Activated T-helper 2 cell treated with anti-CD3 and anti-CD28 coated beads, Interferon-gamma antibody, Interleukin-2, Interleukin-4, amounts not matched to agents 10 μg/mL and 5 μg/mL and 100 μg/mL, durations not matched to agents 14 hours and 24 hours and 36 hours (primary cell): ENCODE measurements at regions not wholly inside any gene's neighbourhood (a gene's known extent, or its start where the extent isn't known, plus 50 kb on each side); places are given as distances from the start of the nearest gene placed in this dataset.

Source experiments
- DNase-seq: peaks from one replicate; pipeline ENCODE4 v3.0.0; 2021; ENCODE audit warnings: low spot score
- H3K27ac Mint-ChIP-seq: one replicate; pipeline ENCODE4 v1.8.0; 2021; ENCODE audit warnings: mixed read lengths
- H3K27me3 Mint-ChIP-seq: one replicate; pipeline ENCODE4 v1.8.0; 2021; ENCODE audit warnings: low read depth, mixed read lengths
- H3K36me3 Mint-ChIP-seq: one replicate; pipeline ENCODE4 v1.8.0; 2021; ENCODE audit warnings: low read depth, mixed read lengths
- H3K4me1 Mint-ChIP-seq: one replicate; pipeline ENCODE4 v1.8.0; 2021; ENCODE audit warnings: low read depth, mixed read lengths
- H3K4me3 Mint-ChIP-seq: one replicate; pipeline ENCODE4 v1.8.0; 2021; ENCODE audit warnings: low read depth, mild to moderate bottlenecking, moderate library complexity, mixed read lengths
- H3K9me3 Mint-ChIP-seq: one replicate; pipeline ENCODE4 v1.8.0; 2021; ENCODE audit warnings: mixed read lengths
- intact Hi-C: fragments of 100-400 bp; cut with micrococcal nuclease; formaldehyde crosslinking; loops from one replicate; pipeline ENCODE4 v1.15.1; 2023

GRCh38 chr22:49568751-49569285 is 258.9 kb downstream of the BRD1 start:
- intact Hi-C loops: no loop called here
- H3K36me3 Mint-ChIP-seq: no peaks in the 10 kb centered on the region
- no peaks in the 10 kb centered on the region for H3K27me3 Mint-ChIP-seq
- no peak for DNase-seq
- no peak overlapping the region for H3K27ac Mint-ChIP-seq
- no peaks in the 10 kb centered on the region for H3K4me1 Mint-ChIP-seq
- H3K9me3 Mint-ChIP-seq: no peaks in the 10 kb centered on the region
- H3K4me3 Mint-ChIP-seq: no peak overlapping the region

- H3K4me1 Mint-ChIP-seq: no peaks in the 10 kb centered on the region
- no peaks in the 10 kb centered on the region for H3K27me3 Mint-ChIP-seq
- H3K9me3 Mint-ChIP-seq: no peaks in the 10 kb centered on the region
- H3K36me3 Mint-ChIP-seq: no peaks in the 10 kb centered on the region
- no peak for DNase-seq
- no peak overlapping the region for H3K4me3 Mint-ChIP-seq
- H3K27ac Mint-ChIP-seq: no peak overlapping the region
- intact Hi-C loops: no loop called here
Observed at GRCh38 chr22:49567899-49568750, 259.5 kb downstream of the BRD1 start.

- Mint-ChIP-seq H3K4me3 (no peak overlapping the region), H3K9me3 (no peaks in the 10 kb centered on the region), H3K4me1 (no peaks in the 10 kb centered on the region), H3K27ac (no peak overlapping the region), H3K36me3 (no peaks in the 10 kb centered on the region), H3K27me3 (no peaks in the 10 kb centered on the region)
- intact Hi-C loops: no loop called here
- DNase-seq: no peak
Observed at GRCh38 chr22:49566693-49567092, 261.0 kb downstream of the BRD1 start.

GRCh38 chr22:49566141-49566541 is 261.5 kb downstream of the BRD1 start:
- Mint-ChIP-seq H3K27ac (no peak overlapping the region), H3K4me1 (no peaks in the 10 kb centered on the region), H3K36me3 (no peaks in the 10 kb centered on the region), H3K9me3 (no peaks in the 10 kb centered on the region), H3K4me3 (no peak overlapping the region), H3K27me3 (no peaks in the 10 kb centered on the region)
- no peak for DNase-seq
- intact Hi-C loops: no loop called here

- no peaks in the 10 kb centered on the region for H3K4me1 Mint-ChIP-seq
- DNase-seq: no peak
- no peaks in the 10 kb centered on the region for H3K36me3 Mint-ChIP-seq
- no peak overlapping the region for H3K4me3 Mint-ChIP-seq
- intact Hi-C loops: no loop called here
- H3K27me3 Mint-ChIP-seq: no peaks in the 10 kb centered on the region
- no peak overlapping the region for H3K27ac Mint-ChIP-seq
- H3K9me3 Mint-ChIP-seq: no peaks in the 10 kb centered on the region
Observed at GRCh38 chr22:49565516-49565855, 262.2 kb downstream of the BRD1 start.

- intact Hi-C loops: no loop called here
- H3K36me3 Mint-ChIP-seq: no peaks in the 10 kb centered on the region
- no peaks in the 10 kb centered on the region for H3K4me1 Mint-ChIP-seq
- no peak overlapping the region for H3K4me3 Mint-ChIP-seq
- H3K27ac Mint-ChIP-seq: no peak overlapping the region
- H3K9me3 Mint-ChIP-seq: no peaks in the 10 kb centered on the region
- no peak for DNase-seq
- H3K27me3 Mint-ChIP-seq: no peaks in the 10 kb centered on the region
Observed at GRCh38 chr22:49564666-49565515, 262.8 kb downstream of the BRD1 start.

- no peaks in the 10 kb centered on the region for H3K9me3 Mint-ChIP-seq
- H3K36me3 Mint-ChIP-seq: no peaks in the 10 kb centered on the region
- no peak overlapping the region for H3K27ac Mint-ChIP-seq
- no peaks in the 10 kb centered on the region for H3K4me1 Mint-ChIP-seq
- DNase-seq: no peak
- no peak overlapping the region for H3K4me3 Mint-ChIP-seq
- intact Hi-C loops: no loop called here
- no peaks in the 10 kb centered on the region for H3K27me3 Mint-ChIP-seq
Observed at GRCh38 chr22:49564054-49564453, 263.6 kb downstream of the BRD1 start.

GRCh38 chr22:49562685-49563249 is 264.9 kb downstream of the BRD1 start:
- H3K27ac Mint-ChIP-seq: no peak overlapping the region
- H3K36me3 Mint-ChIP-seq: no peaks in the 10 kb centered on the region
- no peak for DNase-seq
- intact Hi-C loops: no loop called here
- no peaks in the 10 kb centered on the region for H3K27me3 Mint-ChIP-seq
- H3K4me1 Mint-ChIP-seq: no peaks in the 10 kb centered on the region
- H3K4me3 Mint-ChIP-seq: no peak overlapping the region
- no peaks in the 10 kb centered on the region for H3K9me3 Mint-ChIP-seq

GRCh38 chr22:49561976-49562375 is 265.7 kb downstream of the BRD1 start:
- intact Hi-C loops: no loop called here
- no peaks in the 10 kb centered on the region for H3K4me1 Mint-ChIP-seq

GRCh38 chr22:49561338-49561737 is 266.3 kb downstream of the BRD1 start:
- Mint-ChIP-seq H3K27me3 (no peaks in the 10 kb centered on the region), H3K27ac (no peak overlapping the region), H3K36me3 (no peaks in the 10 kb centered on the region), H3K4me1 (no peaks in the 10 kb centered on the region), H3K4me3 (no peak overlapping the region), H3K9me3 (peaks cover 4% of the 10 kb centered on the region)
- intact Hi-C loops: no loop called here
- DNase-seq: no peak

More at GRCh38 chr22:49561976-49562375, 265.7 kb downstream of the BRD1 start:
- DNase-seq: no peak
- Mint-ChIP-seq H3K36me3 (no peaks in the 10 kb centered on the region), H3K27ac (no peak overlapping the region), H3K27me3 (no peaks in the 10 kb centered on the region), H3K4me3 (no peak overlapping the region), H3K9me3 (peaks cover 4% of the 10 kb centered on the region)

GRCh38 chr22:49555526-49555925 is 272.1 kb downstream of the BRD1 start:
- H3K4me1 Mint-ChIP-seq: no peaks in the 10 kb centered on the region
- intact Hi-C loops: no loop called here
- H3K9me3 Mint-ChIP-seq: peaks cover 16% of the 10 kb centered on the region
- no peaks in the 10 kb centered on the region for H3K27me3 Mint-ChIP-seq
- peaks cover 8% of the 10 kb centered on the region for H3K36me3 Mint-ChIP-seq
- no peak for DNase-seq
- no peak overlapping the region for H3K4me3 Mint-ChIP-seq
- no peak overlapping the region for H3K27ac Mint-ChIP-seq

- H3K27me3 Mint-ChIP-seq: no peaks in the 10 kb centered on the region
- no peak for DNase-seq
- H3K9me3 Mint-ChIP-seq: peaks cover 20% of the 10 kb centered on the region
- H3K4me1 Mint-ChIP-seq: no peaks in the 10 kb centered on the region
- intact Hi-C loops: no loop called here
- H3K4me3 Mint-ChIP-seq: no peak overlapping the region
- H3K36me3 Mint-ChIP-seq: peaks cover 11% of the 10 kb centered on the region
- H3K27ac Mint-ChIP-seq: no peak overlapping the region
Observed at GRCh38 chr22:49554741-49555140, 272.9 kb downstream of the BRD1 start.

- Mint-ChIP-seq H3K36me3 (peaks cover 11% of the 10 kb centered on the region), H3K4me1 (no peaks in the 10 kb centered on the region), H3K4me3 (no peak overlapping the region), H3K27ac (no peak overlapping the region), H3K27me3 (no peaks in the 10 kb centered on the region), H3K9me3 (peaks cover 23% of the 10 kb centered on the region)
- intact Hi-C loops: no loop called here
- DNase-seq: no peak
Observed at GRCh38 chr22:49554296-49554625, 273.4 kb downstream of the BRD1 start.
